ENCODE measurements at regions not wholly inside any gene's neighbourhood (a gene's known extent, or its start where the extent isn't known, plus 50 kb on each side); places are given as distances from the start of the nearest gene placed in this dataset.
"Not testable (repeated sequence)": the region's sequence is repeated elsewhere in the genome, so short reads cannot be mapped to it uniquely, and the experiment has no call there.

- not testable (repeated sequence) for TF ChIP-seq EZH2phosphoT487 (conservative IDR thresholded peaks at IDR 0.05; ENCODE audit: low read length); CTCF (IDR thresholded peaks at IDR 0.05; ENCODE audit: insufficient read depth, low read length, poor library complexity, severe bottlenecking)
Measured at GRCh38 chr6:140493470-140493869, 1119.0 kb upstream of the CITED2 start.
